ENCODE measurements at regions not wholly inside any gene's neighbourhood (a gene's known extent, or its start where the extent isn't known, plus 50 kb on each side); places are given as distances from the start of the nearest gene placed in this dataset.

DNA sequence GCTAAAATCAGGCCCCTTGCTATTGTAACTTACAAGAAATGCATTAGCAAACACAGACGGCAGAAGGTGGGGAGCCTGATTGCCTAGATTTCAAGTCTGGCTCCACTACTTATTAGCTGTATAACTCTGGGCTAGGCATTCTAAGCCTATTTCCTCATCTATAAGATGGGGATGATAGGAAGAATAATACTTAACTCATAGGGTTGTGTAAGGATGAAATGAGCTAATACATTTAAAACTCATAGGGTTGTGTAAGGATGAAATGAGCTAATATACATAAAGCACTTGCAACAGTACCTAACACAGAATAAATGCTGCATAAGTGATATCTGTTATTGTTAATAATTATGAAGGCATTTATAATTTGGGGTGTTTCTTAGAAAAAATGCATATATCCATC is 60.1 kb upstream of the DIO2 start:
- Histone ChIP-seq H3K36me3 (ENCODE audit: low read depth) (no peaks in the 10 kb centered on the region), H3K4me1 (ENCODE audit: low read depth) (no peaks in the 10 kb centered on the region), H3K4me3 (no peak overlapping the region), H3K9me3 (no peaks in the 10 kb centered on the region)
- no peak for ATAC-seq
- intact Hi-C loops (cut with DNase I, micrococcal nuclease) = no loop called here
- TF ChIP-seq, protein P1, sequence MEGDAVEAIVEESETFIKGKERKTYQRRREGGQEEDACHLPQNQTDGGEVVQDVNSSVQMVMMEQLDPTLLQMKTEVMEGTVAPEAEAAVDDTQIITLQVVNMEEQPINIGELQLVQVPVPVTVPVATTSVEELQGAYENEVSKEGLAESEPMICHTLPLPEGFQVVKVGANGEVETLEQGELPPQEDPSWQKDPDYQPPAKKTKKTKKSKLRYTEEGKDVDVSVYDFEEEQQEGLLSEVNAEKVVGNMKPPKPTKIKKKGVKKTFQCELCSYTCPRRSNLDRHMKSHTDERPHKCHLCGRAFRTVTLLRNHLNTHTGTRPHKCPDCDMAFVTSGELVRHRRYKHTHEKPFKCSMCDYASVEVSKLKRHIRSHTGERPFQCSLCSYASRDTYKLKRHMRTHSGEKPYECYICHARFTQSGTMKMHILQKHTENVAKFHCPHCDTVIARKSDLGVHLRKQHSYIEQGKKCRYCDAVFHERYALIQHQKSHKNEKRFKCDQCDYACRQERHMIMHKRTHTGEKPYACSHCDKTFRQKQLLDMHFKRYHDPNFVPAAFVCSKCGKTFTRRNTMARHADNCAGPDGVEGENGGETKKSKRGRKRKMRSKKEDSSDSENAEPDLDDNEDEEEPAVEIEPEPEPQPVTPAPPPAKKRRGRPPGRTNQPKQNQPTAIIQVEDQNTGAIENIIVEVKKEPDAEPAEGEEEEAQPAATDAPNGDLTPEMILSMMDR (IDR thresholded peaks at IDR 0.05) = no peak
- DNase-seq = no peak

DNA sequence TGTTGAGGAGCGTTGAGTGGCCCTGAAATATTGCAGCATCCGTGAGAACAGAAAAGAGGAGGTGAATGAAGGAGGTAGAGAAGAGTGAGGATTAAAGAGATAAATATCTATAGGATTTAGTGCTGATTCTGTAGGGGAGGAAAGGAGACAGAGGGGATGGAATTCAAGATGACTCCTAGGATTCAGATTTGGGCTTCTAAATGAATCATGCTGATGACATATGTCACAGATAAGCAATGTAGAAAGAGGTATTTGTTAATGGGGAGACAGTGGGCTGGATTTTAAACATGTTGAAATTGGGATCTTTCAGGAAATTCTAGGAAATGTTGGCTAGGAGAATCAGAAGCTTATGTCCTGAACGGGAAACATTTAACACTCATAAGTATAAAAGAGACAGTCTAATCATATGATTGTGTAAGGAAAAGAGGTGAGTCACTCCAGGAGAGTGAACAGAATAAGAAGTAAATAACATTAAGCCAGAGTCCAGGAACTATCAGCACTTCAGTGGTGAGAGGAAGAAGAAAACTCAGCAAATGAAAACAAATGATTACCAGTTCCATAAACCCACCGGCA is 58.1 kb upstream of the DIO2 start:
- TF ChIP-seq, protein P1 (IDR thresholded peaks at IDR 0.05) = no peak
- H3K4me1 ChIP-seq (ENCODE audit: low read depth) = no peaks in the 10 kb centered on the region
- H3K9me3 ChIP-seq = no peaks in the 10 kb centered on the region
- intact Hi-C loops (cut with DNase I, micrococcal nuclease) = no loop called here
- DNase-seq (no peak), ATAC-seq (peak; percentile 18)
- no peaks in the 10 kb centered on the region for H3K36me3 ChIP-seq (ENCODE audit: low read depth)
- H3K4me3 ChIP-seq = no peak overlapping the region

DNA sequence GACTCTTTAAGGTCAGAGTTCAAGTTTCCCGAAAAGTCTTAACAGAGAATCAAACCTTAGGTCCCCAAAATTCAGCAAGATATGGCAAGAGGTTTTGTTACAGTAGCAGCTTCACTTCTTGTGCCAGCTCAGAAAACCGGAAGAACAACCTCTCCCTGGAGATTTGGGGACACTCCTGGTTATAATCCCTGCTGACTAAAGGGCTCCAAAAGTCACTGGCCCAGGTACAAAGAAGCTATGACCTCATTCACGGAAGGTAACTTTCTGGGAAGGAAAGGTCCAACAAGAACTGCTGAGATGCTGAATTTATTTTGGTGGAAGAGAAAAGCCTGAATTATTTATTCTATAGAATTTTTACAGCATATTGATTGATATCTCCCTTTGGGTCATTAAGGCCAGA is 55.6 kb upstream of the DIO2 start:
- H3K9me3 ChIP-seq = no peaks in the 10 kb centered on the region
- no peak for ATAC-seq
- no peaks in the 10 kb centered on the region for H3K36me3 ChIP-seq (ENCODE audit: low read depth)
- no peak overlapping the region for H3K4me3 ChIP-seq
- no peaks in the 10 kb centered on the region for H3K4me1 ChIP-seq (ENCODE audit: low read depth)
- TF ChIP-seq, protein P1 (IDR thresholded peaks at IDR 0.05) = no peak
- intact Hi-C loops (cut with DNase I, micrococcal nuclease) = no loop called here
- DNase-seq = no peak

DNA sequence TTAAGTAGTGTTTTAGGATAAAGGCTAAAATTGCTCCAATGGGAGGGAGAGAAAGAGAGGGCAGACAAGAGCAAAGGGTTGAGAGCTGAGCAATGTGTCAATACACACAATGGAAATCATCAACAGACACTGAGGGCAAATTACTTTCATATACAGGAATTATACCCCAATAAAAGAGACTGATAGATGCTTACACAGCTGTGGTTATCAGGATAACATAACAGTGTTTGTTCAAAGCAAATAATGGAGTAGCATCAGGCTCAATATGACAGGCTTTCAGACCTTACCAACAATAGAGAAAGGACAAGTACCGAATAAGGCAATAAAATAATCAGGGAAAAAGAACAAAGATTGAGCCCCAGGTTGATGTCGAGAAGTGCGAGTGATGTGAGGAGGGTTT is 53.4 kb upstream of the DIO2 start:
- ATAC-seq (peak; percentile 66), DNase-seq (no peak)
- no peak overlapping the region for H3K4me3 ChIP-seq
- TF ChIP-seq, protein P1 (IDR thresholded peaks at IDR 0.05) = no peak
- no peaks in the 10 kb centered on the region for H3K36me3 ChIP-seq (ENCODE audit: low read depth)
- no peaks in the 10 kb centered on the region for H3K9me3 ChIP-seq
- intact Hi-C loops (cut with DNase I, micrococcal nuclease) = no loop called here
- H3K4me1 ChIP-seq (ENCODE audit: low read depth) = no peaks in the 10 kb centered on the region
